ENCODE measurements at regions not wholly inside any gene's neighbourhood (a gene's known extent, or its start where the extent isn't known, plus 50 kb on each side); places are given as distances from the start of the nearest gene placed in this dataset.

- no peak for TF ChIP-seq CTCF (IDR thresholded peaks at IDR 0.05; ENCODE audit: insufficient read depth, low read length, poor library complexity, severe bottlenecking)
- TF ChIP-seq EZH2phosphoT487 (conservative IDR thresholded peaks at IDR 0.05; ENCODE audit: low read length): no peak
Observed at GRCh38 chr4:1509366-1509765, 103.1 kb upstream of the NKX1-1 start.
